Stimulated activated CD8-positive, alpha-beta memory T cell treated with anti-CD3 and anti-CD28 coated beads, Interleukin-12 subunit alpha, Interleukin-12 subunit beta, amount 100 ng/mL, for 1 hour (primary cell): ENCODE measurements at regions not wholly inside any gene's neighbourhood (a gene's known extent, or its start where the extent isn't known, plus 50 kb on each side); places are given as distances from the start of the nearest gene placed in this dataset.

ENCODE experiments used
- DNase-seq: peaks from one replicate; pipeline ENCODE4 v3.0.0-alpha.2; 2020; ENCODE audit warnings: low read depth

DNA sequence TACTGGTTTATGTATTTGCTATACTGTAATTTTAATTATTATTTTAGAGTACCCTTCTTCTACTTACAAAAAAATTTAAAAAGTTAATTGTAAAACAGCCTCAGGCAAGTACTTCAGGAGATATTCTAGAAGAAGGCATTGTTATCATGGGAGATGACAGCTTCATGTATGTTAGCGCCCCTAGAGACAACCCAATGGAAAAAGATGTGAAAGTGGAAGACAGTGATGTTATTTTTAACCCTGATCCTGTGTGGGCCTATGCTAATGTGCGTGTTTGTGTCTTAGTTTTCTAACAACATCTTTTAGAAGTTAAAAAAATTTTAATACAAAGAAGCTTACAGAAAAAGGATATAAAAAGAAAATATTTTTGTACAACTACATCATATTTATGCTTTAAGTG, 205.0 kb downstream of the FAM76B start:
- DNase-seq = no peak

- no peak for DNase-seq
Observed at GRCh38 chr11:95584180-95584579, 205.4 kb downstream of the FAM76B start.

DNA sequence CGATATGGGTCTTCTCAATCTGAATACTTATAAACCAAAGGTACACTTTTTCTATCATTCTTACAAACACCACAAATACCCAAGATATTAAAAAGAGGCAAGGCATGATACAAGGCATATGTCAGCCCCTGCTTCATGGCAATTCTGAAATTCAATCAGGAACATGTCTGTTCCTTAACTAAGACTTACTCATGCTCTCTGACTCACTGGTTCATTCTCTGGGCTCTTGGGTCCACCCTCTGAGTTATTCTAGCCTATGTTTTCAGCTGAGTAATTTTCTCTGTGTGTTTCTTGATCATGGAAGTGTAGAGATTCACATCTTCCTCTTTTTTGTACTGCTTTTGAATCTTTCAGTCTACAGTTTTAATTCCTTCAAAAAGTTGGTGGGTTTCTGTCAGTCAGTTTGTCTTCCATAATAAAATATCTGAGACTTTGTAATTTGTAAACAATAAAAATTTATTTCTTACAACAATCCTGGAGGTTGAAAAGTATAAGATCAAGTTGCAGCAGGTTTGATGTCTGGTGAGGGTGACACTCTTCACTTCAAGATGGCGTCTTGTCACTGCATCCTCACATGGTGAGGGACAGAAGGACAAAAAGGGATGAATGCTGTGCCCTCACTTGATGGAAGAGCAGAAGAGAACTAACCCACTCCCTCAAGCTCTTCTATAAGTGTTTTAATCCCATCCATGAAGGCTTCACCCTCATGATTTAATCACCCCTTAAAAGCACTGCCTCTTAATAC, 211.7 kb downstream of the FAM76B start:
- DNase-seq = no peak

GRCh38 chr11:95576146-95576845, 213.3 kb downstream of the FAM76B start:
- no peak for DNase-seq

DNA sequence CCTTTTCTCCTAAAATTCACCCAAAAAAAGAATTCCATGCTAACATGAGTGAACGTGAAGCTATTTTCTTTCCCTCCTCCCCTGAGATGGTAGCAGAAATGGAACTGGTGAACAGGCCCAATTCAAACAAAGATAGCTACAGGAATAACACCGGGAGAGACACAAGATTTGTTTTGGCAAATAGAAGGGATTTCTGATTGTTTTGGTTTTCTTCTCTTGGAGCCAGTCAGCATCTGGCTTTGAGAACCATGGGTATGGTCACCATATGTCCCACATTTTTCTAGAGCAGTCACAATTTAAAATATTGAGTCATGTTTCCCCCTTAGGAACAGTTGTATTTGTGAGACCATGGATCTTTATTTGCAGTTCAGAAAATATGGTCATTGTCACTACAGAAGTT, 214.1 kb downstream of the FAM76B start:
- DNase-seq = no peak

DNA sequence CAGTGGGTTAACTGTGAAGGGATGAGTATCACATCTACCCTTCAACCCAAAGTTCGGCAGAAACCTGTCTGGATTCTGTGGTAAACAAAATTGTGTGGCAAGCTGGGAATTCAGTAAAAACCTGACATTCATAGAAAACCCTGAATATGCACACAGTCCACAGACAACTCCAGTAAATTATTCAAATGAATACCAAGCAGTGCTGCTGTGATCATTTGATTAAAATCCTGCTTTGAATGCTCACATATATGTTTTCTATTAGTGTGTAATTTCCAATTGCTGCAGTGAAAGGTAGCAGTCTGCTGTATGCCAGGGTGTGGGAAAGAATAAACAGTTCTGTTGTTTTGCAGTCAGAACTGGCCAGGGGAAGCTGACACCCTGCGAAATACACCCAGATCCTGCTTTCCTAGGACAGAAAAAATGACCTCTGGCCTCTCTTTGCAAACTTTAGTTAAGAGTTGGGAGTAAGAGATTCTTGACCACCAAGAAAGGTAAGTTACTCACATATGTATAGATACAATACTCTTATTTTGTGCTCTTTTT, 217.8 kb downstream of the FAM76B start:
- no peak for DNase-seq

DNA sequence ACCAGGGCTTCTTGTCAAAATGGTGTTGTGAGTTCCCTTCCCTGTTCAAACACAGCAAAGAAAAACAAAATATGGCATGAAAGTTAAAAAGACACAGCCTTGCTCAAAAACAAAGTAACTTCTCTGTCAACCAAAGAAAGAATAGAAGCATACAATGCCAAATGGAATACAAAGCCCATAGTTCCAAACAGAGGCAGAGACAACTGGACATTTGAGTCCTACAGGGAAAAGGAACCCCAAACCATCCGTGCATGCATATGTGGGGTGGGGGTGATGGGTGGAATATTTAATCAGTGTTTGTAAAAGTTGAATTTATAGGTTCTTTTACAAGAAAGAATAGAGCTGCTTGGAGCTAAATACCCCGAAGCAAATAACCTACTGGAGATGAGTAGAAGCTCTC, 218.7 kb downstream of the FAM76B start:
- DNase-seq = no peak

- no peak for DNase-seq
Observed at GRCh38 chr11:95569207-95569606, 220.4 kb downstream of the FAM76B start.

DNA sequence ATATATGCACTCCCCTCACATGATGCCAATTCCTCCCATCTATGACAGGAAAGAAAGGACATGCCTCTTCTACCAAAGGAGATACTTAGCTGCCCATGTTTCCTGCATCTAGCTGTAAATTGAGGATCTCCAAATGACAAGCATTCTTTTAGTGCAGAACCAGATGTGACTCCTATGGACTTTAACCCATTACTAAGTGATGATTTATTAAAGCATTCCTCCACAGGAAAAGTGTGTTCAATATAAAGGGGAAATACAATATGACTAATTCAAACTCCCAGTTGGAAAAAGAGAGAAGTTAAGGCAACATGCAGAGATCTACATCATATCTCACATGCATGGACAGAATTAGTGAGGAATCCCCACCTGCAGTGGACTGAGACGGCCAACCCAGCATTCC, 221.3 kb downstream of the FAM76B start:
- no peak for DNase-seq

- no peak for DNase-seq
Observed at GRCh38 chr11:95567685-95568084, 221.9 kb downstream of the FAM76B start.

DNA sequence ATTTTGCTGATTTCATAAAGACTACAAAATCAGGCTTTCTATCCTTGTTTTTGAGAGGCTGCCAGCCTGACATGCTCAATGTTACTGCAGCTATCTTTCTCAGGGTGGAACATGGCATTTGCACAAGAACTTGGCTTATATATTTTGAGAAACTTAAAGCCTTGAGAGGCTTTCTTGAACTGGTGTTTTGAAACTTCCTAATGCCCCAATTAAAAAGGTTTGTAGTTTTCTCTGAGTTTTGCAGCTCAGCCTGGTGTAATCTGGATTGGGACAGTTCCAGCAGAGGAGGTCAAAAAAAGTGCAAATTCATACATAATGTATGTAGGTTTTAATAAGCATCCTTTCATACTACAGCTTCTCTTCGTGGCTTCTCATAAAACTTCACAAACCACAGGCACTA, 223.4 kb downstream of the FAM76B start:
- DNase-seq = no peak

- DNase-seq = no peak
Observed at GRCh38 chr11:95565724-95566141, 223.8 kb downstream of the FAM76B start.

DNA sequence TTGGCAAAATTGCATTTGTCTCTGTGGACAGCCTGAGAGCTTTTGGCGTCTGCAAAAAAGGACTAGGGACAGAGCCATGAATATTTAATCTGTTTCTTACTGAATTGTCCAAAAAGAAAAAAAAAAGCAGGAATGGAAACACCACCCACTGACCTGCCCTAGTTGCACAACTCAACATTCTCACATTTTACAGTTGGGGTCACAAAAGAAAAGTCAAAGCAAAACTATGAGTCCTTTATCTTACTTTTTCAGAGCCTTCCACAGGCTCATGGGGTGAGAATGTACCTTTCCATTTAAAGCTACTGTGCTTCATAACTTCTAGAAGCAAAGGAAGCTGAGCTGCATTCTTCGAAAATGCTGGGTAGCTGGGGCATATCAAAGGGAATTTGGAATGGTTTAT, 225.7 kb downstream of the FAM76B start:
- no peak for DNase-seq

GRCh38 chr11:95563173-95563572, 226.4 kb downstream of the FAM76B start:
- no peak for DNase-seq

- DNase-seq = no peak
Observed at GRCh38 chr11:95562196-95562921, 227.2 kb downstream of the FAM76B start.

DNA sequence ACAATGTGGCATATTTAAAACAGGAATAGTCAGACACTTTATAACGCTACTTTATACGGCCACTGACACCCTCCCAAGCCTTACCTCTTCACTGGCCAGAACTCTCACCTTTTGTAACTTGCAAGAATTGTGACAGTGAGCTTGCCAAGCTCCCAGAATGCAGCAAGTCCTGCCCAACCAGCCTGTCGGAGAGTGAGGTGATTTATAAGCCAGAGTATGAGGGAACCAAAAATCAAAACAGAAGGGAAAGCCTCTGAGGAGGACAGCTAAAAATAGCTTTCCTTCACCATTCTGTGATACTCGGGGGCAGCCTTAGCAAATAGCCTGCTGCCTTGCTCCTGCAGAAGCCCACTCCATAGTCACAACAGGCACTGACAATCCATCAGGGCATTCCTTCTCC, 229.7 kb downstream of the FAM76B start:
- DNase-seq = no peak

DNA sequence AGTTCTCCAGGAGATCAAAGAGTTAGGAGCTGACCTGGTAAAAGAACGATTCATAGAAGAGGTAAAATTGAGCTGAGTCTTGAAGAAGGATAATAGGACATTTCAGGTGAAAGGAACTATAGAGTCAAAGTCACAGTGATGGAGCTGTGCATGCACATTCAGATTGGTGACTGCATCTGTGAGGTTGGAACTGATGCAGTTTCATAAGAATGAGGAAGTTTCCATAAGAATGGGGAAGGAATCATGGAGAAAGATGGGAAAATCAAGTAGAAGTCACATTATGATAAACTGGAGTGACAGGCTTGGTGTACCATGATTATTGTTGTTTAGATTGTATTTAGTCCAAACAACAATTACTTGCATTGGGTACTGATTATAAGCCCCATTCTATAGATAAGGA, 232.2 kb downstream of the FAM76B start:
- no peak for DNase-seq

DNA sequence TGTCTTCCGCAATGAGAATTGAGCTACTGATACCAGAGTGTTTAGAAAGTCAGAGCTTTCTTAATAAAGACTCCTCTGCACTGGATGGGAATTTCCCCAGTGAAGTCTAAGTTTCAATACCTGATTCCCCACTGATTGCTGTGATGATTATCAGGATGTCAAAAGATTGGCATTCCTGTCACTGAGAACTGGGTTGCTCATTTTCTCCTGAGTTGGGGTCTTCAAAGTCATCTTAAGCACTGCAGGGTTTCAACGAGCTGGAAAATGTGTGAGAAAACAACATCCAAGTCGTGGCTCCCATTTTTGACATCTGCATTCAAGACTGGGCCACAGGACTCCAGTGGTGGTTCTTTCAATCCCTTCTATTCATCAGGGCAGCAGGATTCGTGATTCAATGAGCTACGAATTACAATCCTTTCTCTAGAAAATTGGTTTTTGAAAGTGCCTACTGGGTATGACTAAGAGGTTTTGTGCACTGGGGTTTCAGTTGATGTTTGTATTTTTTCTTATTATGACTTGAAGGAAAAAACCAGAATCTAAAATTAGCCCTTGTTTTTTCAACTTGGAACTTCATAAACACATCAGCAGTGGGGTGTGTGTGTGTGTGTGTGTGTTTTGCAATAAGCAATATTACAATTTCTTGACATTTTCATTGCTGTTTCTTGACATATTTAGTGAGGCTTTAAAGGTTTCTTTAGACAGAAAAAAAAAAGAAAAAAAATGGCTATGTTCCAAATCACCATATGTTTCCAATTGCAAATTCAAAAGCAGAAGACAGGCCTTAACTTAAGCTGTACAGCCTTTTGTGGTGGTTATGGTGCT, 233.0 kb downstream of the FAM76B start:
- no peak for DNase-seq

- DNase-seq = no peak
Observed at GRCh38 chr11:95556011-95556341, 233.6 kb downstream of the FAM76B start.

DNA sequence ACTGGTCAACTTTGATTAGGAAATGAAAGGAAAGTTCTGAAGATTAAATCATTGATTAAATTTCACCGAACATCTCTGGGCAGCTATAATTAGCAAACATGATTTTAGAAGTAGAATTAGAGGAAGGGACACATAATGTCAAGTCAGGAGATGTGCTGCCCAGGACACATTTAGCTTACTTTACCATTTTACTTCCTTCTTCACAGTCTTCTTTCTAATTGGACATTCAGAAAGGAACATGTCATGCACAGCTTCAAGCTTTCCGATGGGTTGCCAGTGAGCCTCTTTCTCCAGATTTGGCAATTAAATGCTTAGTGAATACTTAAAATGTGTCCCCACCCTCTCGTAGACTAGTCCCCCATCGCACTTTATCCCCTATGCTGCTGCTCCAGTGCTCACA, 234.7 kb downstream of the FAM76B start:
- DNase-seq = no peak

DNA sequence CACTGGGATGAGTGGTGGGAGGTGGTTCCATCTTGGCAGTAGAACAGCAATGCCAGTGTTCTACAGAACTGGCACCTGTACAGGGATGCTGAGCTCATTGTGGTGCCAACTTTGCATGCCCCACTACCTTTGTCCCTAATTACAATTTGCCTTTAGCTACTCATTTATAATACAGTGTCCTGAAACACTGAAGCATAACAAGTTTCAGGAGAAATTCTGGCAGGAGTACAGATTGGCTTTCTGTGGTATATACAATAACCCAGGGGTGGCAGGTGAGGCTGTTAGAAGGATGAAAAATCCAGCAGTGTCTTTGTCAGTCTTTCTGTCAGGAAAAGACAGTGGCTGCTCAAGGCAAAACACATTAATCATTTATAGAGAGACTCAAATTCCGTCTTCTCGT, 240.3 kb downstream of the FAM76B start:
- no peak for DNase-seq

DNA sequence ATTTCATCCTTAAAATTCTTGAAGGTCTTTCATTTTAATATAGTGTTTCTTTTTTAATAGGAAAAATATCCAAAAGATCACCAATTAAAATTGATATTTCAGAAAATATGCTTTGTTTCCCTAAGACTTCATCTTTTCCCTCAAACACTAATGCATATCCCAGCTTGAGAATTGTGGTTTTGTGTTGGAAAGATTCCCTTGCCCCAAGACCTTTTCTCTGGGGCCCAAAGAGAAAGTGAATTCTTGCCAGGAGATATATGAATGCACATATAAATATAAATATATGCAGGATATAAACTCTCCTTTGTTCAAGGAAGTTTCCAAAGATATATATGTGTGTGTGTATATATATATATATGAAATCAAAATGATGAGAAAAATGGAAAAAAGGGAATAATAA, 241.2 kb downstream of the FAM76B start:
- no peak for DNase-seq
